ENCODE measurements at regions not wholly inside any gene's neighbourhood (a gene's known extent, or its start where the extent isn't known, plus 50 kb on each side); places are given as distances from the start of the nearest gene placed in this dataset.

DNA sequence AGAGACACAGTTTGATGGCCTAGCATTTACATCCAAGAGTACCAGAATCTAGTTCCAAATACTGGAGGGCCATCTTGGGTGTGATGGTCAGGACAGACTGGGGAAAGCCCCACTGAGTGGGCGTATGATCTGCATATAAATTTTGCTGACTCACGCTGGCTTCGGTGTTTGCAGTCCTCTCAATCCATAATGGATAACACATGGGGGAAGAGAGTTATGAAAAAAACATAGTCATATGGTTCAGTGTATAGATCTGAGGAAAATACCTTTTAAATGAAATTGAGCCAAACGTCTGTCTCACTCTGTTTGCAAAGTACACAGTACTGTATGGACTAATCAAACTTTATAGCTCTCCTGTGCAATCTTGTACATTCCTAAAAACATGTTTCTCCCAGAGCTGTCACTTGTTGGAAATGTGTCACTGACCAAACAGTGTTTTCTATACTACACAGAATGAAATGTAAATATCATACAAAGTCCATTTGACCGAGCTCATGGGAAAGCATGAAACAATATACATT lies 125.3 kb upstream of the THBS1 start:
- DNase-seq (ENCODE audit: low spot score), result peak; percentile 7

DNA sequence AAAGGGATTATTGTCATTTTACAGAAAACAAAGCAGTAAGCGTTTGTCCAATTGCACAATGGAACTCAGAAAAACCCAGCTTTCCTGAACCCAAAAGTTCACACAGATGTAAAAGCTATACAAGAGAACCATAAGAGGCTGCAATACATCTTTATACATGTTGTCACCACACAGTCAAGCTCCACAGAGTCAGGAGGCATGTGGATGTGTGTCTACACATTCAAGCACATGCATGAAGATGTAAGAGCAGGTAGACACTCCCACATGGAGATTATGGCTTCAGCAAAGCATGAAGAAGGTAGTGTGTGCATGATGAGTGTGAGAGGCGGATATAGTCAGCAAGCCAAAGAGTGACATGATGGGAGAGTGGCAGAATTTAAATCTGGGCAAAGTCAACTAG lies 124.7 kb upstream of the THBS1 start:
- no peak for DNase-seq (ENCODE audit: low spot score)

DNA sequence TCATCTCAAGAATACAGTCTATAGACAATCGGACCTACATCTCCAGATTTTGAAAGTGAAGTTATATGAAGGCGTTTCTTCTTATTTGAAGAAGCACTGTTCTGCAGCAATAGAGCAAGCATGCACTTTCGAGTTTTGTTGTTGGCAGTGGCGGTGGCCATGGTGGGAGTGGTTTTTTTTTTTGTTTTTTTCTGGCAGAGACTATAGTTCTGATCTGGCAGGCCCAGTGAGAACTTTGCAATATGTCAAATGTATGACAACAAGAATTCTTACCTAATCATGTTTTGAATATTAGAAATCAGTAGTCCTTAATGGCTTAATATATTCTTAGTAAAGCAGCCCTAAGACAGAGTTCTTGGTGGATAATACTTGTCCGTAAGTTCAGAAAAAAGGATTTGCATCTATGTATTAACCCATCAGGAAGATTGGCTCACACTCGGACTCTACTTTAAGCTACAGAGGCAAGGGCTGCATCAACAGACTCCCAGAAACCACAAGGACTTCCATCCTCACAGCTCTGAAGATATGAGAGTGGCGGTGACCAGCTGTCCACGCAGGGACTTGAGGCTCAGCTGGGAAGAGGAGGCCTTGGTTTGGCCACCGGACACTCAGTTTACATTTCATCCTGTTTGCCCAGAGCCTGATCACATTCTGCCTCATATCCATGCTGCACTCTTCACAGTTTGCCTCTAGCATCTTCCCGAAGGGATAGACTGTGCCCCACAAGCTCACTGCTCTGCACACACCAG lies 124.1 kb upstream of the THBS1 start:
- no peak for DNase-seq (ENCODE audit: low spot score)

DNA sequence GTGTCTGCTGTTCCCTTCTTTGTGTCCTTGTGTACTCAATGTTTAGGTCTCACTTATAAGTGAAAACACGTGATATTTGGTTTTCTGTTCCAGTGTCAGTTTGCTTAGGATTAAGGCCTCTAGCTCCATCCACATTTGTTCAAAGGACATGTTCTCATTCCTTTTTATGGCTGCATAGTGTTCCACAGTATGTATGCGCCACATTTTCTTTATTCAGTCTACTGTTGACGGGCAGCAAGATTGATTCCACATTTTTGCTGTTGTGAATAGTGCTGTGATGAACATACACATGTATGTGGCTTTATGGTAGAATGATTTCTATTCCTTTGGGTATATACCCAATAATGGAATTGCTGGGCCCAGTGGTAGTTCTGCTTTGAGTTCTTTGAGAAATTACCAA lies 122.7 kb upstream of the THBS1 start:
- DNase-seq (ENCODE audit: low spot score), result no peak

DNA sequence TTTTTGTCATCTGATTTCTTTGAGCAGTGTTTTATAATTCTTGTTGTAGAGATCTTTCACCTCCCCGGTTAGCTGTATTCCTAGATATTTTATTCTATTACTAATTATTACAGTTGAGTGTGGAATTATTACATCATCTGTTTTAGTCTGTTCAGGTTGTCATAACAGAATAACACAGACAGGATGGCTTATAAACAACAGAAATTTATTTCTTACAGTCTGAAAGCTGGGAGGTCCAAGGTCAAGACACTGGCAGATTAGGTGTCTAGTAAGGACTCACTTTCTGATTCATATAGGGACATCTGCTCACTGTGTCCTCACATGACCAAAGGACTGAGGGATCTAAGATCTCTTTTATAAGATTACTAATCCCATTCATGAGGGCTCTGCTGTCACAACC lies 121.3 kb upstream of the THBS1 start:
- DNase-seq (ENCODE audit: low spot score), result no peak

DNA sequence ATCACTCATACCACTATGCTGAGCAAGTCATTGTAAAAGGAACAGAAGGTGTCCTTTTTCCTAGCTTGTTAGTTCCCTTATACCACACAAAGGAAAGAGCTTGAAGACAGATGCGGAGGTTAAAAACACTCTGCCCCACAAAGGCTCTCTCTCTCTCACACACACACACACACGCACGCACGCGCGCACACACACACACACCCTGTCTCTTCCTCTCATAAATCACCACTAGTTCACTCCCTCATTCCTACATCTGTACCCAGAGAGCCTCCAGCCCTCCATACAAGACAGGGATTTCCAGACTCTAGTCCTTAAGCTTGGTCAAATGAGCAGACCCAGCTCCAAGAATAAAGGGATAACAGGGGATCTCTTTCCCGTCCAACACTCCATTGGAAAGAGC lies 120.1 kb upstream of the THBS1 start:
- DNase-seq (ENCODE audit: low spot score), result no peak

DNA sequence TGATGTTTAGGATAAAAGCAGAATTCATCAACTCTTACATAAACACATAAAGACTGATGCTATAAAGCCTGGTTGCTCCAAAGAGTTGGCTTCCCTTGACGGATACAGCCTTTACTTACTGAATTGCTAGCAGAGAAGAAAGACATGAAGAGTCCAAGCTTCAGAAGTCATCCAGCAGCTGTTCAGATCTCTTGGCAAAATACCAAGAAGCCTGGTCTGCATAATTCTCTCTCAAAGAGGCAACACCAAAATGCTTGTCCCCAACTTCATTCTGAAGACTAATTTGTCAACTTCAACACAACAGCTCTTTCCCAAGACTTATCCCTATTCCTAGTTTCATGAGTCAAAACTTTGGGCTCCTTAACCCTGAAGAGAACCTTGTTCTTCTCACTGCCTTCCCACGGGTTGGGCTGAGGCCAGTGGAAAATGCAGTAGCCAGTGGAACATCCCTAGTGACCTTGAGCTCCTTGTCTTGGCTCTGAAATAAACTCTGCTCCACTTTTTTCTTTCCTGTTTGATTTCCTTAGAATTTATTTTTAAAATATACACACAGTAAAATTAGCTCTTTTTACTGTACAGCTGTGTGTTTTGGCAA lies 119.2 kb upstream of the THBS1 start:
- no peak for DNase-seq (ENCODE audit: low spot score)

DNA sequence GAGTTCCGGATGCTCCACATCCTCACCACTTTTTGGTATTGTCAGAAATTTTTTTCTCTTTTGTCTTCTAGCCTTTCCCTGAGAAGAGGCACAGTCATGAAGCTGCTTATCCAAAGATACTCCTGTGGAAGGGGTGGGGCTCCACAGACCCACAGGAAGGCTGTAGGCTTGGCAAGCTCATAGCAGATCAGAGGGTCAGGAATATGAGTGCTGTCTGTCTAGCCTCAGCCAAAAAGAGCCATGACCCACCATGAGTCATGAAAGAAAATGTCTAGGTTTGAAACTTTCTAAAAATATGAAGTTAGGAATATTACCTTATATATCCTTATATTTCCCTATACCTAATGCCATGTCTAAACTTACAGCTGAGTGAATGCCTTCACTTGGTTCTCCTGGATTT lies 118.2 kb upstream of the THBS1 start:
- no peak for DNase-seq (ENCODE audit: low spot score)

DNA sequence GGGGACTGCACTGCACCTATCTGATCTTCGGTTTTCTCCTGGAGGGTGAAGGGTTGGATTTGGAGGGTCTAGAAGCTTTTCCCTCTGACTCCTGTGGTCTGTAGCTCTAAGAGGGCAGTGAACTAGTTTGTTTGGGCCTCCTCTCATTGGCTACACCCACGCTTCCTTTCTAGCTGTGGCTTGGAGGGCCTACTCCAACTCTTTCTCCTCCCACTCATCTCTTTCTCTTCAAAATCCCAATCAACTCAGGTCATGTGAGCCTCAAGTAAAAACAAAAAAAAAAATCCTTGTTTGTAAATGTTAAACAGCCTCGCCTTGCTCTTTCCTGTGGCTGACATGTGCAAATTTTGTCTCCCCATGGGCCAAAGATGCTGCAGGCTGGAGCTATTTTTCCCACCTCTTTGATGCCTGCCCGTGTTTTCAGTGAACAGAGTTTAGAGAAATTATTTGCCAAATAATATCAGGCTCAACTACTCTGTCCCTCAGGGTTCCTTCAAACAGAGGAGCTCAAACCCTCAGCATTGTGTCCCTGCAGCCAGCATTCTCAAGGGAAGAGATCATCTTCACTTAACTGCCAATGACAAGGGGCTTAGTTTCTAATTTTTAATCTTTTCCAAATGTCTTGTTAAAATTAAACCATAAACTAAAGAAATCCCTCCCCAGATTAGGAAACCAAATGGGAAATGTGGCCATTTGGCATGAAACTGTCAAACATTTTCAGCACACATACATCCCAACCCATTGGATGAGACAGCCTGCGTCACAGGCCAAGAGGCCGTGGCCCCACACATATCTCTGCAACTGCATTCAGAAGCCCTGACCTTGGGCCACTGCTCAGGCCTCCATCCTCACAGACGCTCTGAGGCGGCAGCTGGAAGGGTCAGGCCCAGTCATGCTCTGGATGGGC lies 114.8 kb upstream of the THBS1 start:
- DNase-seq (ENCODE audit: low spot score), result no peak

DNA sequence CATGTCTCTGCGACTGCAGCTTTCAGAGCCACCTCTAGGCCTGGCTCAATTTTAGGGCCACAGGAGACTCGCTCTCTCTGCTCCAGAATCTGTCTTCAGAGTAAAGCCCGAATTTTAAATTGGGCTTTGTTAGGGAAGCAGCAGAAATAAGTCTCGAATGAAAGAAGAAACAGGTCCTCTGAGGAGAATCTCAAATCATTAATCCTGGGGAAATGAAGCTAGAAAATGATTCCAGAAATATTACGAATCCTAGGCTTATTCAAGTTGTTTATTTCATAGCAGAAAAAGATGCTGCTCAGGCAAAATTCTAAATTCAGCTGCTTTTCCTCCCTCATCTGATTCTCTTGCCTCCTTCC lies 114.2 kb upstream of the THBS1 start:
- DNase-seq (ENCODE audit: low spot score), result no peak

DNA sequence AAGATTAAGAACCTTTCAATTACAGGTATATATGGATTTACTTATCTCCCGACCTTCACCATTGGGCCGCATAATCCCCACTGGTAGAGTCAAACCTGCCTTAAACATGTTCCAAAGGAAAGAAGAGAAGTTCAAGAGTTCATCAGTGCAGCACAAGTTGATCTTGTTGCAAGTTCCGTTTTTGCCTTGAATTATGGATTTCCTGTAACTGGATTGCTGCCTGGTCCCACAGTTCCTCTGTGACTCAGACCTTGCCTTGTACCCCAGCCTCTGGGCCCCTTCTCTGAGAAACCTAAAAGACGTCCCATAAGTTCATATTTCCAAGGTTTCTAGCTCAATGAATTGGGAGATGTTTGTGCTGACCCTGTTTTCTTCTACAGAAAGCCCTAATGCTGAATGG lies 112.5 kb upstream of the THBS1 start:
- DNase-seq (ENCODE audit: low spot score), result no peak

DNA sequence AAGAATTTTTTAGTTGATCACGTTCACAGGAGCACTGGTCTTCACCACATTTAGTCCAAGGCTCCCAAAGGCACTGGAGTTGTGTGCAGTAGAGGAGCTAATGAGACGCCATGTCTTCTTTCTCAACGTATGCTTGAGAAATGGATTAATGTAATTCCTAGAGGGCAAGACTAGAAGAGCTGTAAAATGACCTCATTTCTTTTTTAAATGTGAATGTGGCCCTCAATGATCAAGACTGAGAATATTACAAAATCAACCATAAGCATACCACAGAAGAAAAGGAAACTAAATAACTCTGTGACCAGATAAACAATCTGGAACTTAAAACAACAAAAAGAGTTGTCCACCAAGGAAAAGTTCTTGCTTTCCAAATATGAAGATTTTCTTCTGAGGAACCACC lies 112.1 kb upstream of the THBS1 start:
- DNase-seq (ENCODE audit: low spot score), result no peak

DNA sequence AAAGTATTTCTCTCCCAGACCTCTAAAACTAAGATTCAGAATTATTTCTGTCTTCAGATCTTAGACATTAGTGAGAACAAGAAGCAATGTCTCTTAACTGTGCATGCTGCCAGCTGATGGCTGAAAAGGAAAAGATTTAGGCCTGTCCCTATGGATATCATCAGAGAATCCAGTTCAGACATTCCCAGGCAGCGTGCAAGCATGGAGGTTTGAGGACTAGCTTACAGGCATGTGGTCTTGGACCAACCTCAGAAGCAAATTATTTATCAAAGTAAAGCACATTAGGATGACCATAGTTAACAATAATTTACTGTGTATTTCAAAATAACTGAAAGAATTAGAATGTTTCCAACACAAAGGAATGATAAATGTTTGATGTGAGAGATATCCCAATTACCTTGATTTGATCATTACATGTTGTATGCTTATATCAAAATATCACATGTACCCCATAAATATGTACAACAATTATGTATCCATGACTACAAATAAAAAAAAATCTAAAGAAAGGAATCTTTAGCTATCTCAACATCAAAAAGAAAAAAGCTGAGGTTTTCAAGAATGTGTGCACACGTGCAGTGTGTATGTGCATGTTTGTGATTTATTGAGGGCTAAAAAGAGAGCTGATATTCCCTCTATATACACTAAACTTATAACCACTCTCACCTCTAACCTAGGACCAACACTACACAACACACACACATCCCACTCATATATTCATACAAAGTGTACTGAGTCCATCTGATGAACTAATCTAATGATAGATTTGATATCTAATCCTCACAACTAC lies 108.9 kb upstream of the THBS1 start:
- no peak for DNase-seq (ENCODE audit: low spot score)

DNA sequence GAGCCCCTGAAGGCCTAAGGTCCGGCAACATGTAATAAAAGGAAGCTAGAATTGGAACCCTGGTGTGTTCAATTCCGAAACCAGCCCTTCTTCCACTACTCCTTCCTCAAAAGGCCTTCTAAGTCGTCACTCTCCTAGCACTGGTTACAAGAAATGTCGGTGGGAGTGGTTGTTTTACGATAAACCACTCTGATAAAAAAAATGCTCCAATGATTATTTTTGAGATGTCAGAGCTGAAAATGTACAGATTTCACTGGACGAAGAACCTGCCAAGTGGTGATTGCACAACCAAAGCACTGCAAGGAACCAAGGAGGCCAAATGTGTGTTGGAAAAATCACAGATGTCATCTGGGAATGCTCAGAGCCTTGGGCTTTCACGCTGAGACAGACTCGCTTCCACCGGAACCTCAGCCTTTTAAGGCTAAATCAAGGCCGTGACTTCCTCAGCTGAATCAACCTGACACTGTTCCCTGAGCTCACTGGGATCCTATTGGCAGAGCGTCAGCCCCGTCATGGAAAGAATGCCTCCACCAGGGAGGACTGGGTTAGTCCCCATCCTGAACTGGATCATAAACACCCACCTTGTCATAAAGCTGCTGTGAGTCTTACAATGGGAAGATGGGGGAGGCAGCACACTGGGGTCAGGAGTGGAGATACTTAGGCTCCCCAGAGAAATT lies 108.1 kb upstream of the THBS1 start:
- DNase-seq (ENCODE audit: low spot score), result no peak

DNA sequence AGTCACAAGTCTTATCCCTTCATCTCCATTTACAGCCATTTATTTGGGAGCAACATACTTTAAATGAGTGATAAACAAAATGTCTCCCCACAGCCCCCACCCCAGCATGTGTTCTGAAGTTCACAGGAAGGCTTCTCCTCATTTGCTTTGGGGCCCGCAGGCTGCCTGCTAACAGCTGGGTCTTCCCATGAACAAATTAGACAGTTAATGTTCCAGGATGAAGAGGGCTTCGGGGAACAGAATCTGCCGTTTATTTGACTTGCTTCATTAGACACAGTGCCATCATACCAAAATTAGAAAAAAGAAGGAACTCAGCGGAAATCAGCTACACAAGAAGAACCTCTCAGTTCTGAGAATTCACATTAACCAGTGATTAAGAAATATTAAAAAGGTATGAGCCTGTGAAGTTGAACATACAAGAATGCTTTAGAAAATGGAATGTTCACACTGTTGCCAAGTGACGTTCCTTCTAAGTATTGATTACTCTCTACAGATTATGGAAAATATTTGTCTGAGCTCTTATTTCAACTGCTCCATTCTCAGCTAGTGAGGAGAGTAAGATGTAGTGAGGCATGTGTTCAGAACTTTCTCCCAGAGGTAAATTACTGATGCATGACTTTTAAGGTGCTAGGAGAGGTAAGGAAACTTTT lies 107.5 kb upstream of the THBS1 start:
- DNase-seq (ENCODE audit: low spot score), result no peak

DNA sequence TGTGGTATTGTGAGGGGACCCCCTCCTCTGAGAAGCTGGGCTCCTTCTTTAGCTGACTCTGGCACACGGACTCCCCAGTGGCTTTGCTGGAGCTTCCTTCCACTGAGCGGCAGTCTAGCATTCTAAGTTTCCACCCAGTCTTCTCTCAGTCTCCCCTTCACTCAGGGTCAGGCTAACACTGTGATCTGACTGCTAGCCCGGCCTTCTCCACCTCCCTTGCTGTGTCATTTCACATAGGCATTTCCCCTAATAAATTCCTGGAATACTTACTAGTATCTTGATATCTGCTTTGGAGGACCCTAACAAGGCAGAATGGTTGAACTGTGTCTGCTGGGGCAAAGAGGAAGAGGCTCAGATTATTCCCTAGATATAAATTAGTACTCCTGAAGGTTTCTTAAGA lies 106.2 kb upstream of the THBS1 start:
- no peak for DNase-seq (ENCODE audit: low spot score)

DNA sequence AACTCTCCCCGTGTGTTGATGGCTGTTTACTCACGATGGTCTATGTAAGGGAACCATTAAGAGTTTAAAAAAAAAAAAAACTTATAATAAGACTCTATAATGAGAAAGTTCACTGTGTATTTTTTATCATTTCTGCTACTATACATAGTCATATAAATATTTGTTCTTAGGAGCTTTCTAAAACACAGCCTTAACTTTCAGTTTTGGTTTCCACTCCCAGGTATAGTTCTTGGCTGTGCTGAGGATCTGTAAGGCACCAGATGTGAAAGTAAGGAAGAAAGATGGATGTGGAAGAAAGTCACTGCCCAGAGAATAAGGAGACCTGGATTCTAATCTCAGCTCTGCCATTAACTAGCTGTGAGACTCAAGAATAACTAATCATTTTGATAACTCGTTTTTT lies 101.9 kb upstream of the THBS1 start:
- no peak for DNase-seq (ENCODE audit: low spot score)

DNA sequence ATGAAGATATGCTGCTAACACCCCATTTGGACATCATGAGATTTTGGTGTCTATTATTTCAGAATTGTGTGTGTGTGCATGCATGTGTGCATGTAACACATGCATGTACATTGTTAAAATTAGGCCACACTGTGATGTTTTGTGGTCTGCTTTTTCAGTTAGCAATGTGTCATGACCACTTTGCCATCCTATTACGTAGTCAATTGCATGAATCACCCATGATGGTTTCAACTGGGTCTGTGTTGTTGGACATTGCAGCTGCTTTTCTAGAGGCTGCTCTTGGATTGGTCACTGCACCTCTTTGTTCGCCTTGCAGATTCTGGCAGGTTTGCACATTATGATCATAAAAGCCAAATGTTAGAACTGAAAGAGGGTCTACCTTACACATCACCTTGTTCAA lies 101.0 kb upstream of the THBS1 start:
- DNase-seq (ENCODE audit: low spot score), result no peak

DNA sequence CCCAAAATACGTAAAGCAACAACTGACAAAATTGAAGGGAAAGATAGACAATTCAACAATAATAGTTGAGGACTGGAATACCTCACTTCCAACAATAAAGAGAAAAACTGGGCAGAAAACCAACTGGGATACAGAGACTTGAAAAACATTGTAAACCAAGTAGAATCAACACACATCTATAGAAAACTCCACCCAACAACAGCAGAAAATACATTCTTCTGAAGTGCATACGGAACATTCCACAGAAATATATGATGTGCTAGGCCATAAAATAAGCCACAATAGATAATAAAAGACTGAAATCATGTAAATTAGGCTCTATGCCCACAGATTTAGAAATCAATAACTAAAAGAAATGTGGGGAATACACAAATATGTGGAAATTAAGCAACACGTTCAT lies 98.4 kb upstream of the THBS1 start:
- DNase-seq (ENCODE audit: low spot score), result no peak

DNA sequence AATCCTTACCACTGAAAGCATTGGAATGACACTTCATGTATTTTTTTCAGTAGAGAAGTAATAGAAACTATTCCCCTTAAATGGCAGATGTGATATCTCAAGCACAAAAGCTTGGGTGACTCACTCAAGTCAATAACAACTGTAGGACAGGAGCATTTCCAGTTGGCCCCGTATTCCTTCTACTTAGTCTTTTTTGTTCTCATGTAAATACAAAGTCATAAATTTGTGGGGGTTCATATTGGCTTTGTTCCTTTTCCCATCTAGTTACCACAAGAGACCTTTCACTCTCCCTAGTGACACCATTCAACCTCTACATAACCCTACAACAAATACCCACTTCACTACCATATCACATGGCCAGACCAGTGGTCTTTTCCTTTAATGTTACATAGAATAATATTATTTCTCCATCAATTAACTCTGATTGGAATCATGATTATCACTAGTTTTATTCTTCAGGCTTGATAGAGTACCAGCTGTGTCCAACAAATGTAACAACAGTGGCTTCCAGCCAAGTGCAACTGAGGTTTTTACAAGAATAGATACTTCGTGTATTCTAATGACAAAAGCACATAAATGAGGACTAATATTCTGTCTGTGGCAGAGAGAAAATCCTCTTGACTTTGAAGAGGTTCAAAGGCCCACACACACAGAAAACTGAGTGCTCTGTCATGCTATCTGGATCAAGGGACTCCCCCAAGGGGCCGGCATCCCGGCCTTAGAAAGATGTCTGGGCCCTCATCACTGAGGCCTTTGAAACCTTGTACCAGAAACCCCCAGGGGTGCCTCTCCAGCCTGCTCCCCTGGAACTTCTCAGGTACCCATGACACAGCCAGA lies 94.0 kb upstream of the THBS1 start:
- no peak for DNase-seq (ENCODE audit: low spot score)

All from SW480 (cell line).